Frontal cortex (tissue), 3 donors: ENCODE measurements at regions not wholly inside any gene's neighbourhood (a gene's known extent, or its start where the extent isn't known, plus 50 kb on each side); places are given as distances from the start of the nearest gene placed in this dataset.

ENCODE experiments used
- DNase-seq, 2 donors: peaks; one replicate each; pipeline ENCODE4 v3.0.0; 2012; ENCODE audit warnings: low spot score in 2 of 2
- FAIRE-seq: peaks from 2 replicates; lab custom pipeline; 2012; peaks lifted over from hg19 to GRCh38; lab: Jason Lieb, UNC
- donor health status: control.
- donor health status: control.
- donor health status: control.

DNA sequence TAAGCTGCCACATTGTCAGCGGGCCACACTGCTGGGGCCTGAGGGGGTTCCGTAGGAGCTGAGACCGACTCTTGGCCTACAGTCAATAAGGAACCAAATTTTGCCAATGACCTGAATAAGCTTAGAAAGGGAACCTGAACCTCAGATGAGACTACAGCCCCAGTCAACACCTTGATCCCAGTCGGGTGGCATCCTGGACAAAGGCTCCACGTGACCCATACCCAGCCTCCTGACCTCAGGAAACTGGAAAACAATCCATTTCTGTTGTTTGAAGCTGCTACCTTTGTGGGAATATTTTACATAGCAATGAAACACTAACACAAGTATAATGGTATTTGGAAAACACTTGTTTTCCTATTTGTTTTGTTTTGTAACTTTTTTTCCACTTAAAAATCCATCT, 179.9 kb upstream of the RALGAPA2 start:
- no peak for DNase-seq
- FAIRE-seq, result no peak

GRCh38 chr20:20890751-20891150, 178.3 kb upstream of the RALGAPA2 start:
- FAIRE-seq, result no peak

DNA sequence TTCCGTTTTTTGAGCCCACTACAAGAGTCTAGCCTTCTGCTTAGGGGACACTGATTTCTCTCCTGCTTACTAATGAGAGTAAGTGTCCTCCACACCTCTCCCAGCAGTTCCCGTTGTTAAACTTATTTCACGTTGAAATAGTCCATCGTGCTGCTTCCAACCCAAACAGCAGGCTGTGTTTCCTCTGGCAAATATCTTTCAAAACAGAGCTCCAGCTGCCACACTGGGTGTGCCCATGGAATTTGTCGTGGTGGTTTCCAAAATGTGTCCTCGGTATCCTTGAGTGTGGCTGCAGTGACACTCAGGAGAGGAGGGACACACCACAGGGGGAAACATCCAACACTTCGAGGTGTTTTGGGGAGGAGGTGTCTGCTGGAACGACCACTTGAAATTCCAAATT, 176.5 kb upstream of the RALGAPA2 start:
- FAIRE-seq (no peak), DNase-seq (no peak)

More at GRCh38 chr20:20890751-20891150, 178.3 kb upstream of the RALGAPA2 start:
- no peak for DNase-seq

- DNase-seq (no peak), FAIRE-seq (no peak)
Observed at GRCh38 chr20:20888266-20888656, 175.8 kb upstream of the RALGAPA2 start.

DNA sequence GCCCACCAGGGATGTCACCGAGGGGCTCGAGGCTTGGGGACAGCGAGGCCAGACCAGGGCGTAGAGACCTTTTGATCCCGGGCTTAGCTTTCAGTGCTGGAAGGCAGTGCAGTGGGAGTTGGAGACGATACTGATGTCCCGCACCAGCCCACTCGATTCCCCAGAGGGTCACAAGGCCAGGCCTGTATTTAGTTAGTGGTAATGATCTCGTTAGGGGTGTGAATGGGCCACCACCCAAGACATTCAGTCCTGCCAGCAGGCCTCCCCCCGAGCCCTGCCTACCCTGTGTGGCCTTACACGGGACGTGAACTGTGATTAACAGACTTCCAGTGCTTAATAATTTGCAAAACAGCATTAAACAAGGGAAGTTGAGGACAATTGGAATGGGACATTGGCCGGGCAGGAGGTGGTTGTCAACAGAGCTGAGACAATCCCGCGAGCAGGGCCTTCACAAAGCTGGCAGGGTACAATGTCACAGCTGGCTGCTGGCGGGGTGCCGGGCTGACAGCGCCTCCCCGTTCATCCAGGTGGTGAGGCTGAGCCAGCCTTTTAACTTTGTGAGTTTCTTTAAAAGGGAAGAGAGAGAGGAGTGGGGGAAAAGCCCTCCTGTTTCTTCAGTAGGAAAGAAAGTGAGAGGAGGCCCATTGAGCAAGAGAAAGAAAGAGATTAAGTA, 175.3 kb upstream of the RALGAPA2 start:
- no peak for DNase-seq
- no peak for FAIRE-seq

DNA sequence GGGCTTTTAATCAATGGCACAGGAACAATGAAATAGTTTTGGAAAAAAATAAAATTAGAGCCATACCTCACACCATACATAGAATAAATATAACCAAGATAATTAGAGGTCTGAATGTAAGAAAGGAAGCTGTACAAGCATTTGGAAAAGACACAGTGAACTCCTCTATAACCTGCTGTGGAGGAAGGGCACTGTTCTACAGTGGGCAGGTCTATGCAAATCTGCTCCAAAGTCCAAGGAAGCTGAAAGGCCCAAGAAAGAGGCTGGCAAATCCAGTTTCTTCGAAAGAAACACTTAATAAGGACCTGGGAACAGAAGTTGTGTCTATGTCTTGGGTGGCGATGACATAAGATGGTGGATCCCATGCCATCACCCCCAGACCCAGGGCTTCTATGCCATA, 169.4 kb upstream of the RALGAPA2 start:
- DNase-seq (no peak), FAIRE-seq (no peak)

DNA sequence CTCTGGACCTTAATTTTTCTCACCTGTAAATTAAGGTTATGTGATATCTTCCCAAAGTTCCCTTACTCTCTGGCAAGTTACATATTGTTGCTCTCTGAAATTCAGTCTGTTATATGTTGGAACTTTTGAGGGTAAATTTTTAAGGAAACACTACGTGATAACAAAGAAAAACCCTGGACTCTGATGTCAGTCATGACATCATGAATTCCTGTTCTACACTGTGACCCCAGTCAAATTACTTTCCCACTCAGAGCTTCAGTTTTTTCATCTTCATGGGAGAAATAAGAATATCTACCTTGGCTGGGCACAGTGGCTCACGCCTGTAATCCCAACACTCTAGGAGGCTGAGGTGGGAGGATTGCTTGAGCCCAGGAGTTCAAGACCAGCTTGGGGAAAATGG, 164.6 kb upstream of the RALGAPA2 start:
- no peak for DNase-seq
- no peak for FAIRE-seq

GRCh38 chr20:20875716-20876115, 163.3 kb upstream of the RALGAPA2 start:
- FAIRE-seq, result no peak
- DNase-seq, result no peak

DNA sequence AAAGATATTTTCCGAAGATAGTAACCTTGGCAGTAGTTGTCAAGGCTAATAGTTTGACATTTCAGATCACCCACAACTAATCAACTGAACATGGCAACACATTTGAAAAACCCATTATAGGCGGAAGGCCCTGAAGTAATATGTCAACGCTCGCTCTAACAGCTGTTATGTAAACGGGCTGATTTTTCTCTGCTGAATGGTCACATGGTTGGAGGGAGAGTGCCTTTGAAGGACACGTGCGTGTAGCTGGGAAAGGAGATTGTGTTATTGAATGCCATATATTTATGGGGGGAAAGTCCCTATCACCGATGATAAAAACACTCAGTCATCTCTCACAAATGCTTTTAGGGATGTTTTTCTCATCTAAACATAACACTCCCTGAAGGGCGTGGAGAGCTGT, 160.0 kb upstream of the RALGAPA2 start:
- DNase-seq (no peak), FAIRE-seq (no peak)

GRCh38 chr20:20869161-20869775, 156.8 kb upstream of the RALGAPA2 start:
- DNase-seq, result no peak

DNA sequence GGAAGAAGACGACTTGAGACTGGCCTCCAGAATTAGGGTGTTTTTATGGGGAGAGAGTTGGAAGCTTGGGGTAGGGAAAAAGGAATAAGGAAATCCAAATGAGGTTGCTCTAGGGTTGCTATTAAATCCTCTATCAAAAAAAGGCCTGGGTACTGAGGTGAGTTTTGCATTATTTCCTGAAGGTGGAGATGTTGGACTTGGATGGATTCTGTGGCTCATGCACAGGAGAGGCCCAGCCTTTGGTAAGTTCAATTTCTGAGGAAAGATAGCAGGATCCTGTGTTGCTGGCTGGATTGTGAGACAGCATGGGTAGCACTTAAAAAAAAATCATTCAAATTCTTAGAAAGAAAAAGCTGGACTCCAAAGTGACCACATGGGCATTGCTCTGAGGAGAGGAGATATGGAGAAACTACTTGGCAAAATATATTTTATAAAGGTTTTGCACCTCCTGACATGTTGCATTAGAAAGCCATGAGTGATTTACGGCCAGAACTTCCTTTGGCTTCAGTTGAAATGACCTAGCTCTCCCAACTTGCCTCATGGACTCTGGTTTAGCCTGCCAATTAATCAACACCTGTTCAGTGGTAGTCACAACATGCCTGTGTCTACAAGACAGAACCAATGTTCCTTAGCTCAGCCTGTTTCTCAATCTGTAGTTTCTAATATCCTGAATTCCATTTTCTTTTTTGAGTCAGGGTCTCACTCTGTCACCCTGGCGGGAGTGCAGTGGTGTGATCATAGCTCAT, 152.1 kb upstream of the RALGAPA2 start:
- FAIRE-seq (no peak), DNase-seq (peak in 1 of 2 donors; percentile 45)

More at GRCh38 chr20:20869161-20869775, 156.8 kb upstream of the RALGAPA2 start:
- FAIRE-seq, result no peak

- DNase-seq (peak; percentile 44 to 67), FAIRE-seq (peak; percentile 76)
Observed at GRCh38 chr20:20860078-20860806, 147.8 kb upstream of the RALGAPA2 start.

DNA sequence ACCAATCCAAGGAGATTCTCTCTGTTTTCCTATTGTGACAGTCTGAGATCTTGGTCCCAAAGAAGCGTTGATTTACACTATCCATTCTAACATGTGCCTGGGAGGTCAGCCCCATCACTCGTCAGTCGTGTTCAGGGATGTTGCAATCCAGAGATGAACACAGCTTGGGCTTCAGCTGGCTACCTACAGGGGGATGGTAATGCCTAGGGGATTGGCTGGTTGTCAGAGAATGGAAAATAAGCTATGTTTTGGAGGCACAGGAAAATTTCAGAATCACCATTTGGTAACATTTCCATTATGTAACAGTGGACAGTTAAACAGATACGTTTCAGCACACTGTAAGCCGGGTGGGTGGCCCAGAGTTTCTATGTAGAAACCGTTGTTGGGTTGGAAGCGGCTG, 147.1 kb upstream of the RALGAPA2 start:
- no peak for FAIRE-seq
- no peak for DNase-seq

DNA sequence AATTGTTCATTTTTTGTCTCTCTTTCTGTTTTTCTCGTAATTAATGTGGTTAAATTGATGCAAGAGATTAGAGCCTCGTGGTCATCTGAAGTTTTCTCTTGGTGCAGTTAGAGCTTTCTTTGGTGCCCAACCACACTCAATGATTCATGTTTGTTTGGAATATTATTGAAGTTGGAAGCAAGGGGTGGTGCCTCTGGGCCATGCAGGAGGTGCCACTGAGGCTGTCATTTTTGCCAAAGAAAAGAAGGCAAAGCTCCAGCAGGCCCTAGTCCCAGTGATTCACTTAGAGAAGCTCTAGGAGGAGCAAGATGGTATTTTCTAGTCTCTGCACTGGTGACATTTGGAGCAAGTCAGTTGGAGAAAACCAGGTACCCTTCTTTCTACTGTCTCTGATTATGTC, 144.5 kb upstream of the RALGAPA2 start:
- DNase-seq, result no peak
- no peak for FAIRE-seq

- DNase-seq (no peak), FAIRE-seq (no peak)
Observed at GRCh38 chr20:20856306-20856705, 143.9 kb upstream of the RALGAPA2 start.

GRCh38 chr20:20851385-20851784, 138.9 kb upstream of the RALGAPA2 start:
- DNase-seq (no peak), FAIRE-seq (no peak)

DNA sequence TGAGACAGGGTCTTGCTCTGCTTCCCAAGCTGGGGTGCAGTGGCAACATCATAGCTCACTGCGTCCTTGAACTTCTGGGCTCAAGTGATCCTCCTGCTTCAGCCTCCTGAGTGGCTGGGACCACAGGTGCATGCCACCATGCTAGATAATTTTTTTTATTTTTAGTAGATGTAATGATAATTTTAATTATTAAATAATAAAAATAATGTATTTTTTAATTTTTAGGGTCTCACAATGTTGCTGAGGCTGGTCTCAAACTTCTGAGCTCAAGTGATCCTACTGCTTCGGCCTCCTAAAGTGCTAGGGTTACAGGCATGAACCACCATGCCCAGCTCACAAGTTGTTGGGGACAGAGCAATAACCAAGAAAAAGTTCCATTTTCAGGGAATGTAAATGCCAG, 138.0 kb upstream of the RALGAPA2 start:
- DNase-seq (no peak), FAIRE-seq (no peak)

- peak; percentile 47 to 51 for DNase-seq
- no peak for FAIRE-seq
Observed at GRCh38 chr20:20849161-20849560, 136.7 kb upstream of the RALGAPA2 start.

DNA sequence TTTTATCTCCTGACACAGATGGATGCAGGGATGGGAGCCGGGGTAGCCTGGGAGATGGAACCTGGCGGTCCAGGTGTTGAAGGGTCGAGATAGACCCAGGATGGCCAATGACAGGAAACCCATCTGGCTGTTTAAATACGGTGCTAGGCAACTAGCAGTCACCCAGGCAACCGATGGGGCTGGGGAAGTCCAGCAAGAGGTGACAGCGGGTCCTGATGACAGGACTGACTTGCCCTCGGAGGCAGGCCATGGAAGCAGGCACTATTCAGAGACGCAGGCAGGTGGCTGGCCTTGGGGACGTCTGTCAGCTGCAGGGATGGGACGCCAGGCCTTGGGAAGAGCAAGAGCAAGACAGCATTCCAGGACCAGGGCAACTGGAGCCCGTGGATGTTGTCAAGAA, 135.4 kb upstream of the RALGAPA2 start:
- no peak for FAIRE-seq
- DNase-seq, result no peak

GRCh38 chr20:20843982-20844381, 131.5 kb upstream of the RALGAPA2 start:
- FAIRE-seq (no peak), DNase-seq (no peak)

DNA sequence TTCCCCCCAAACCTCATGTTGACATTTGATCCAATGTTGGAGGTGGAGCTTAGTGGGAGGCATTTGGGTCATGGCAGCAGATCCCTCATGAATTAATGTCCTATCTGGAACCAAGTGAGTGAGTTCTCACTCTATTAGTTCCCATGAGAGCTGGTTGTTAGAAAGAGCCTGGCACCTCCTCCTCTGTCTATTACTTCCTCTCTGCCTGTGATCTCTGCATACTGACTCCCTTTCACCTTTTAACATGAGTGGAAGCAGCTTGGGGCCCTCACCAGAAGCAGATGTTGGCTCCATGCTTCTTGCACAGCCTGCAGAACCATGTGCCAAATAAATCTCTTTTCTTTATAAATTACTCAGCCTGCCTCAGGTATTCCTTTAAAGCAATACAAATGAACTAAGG, 127.3 kb upstream of the RALGAPA2 start:
- DNase-seq, result no peak
- FAIRE-seq, result no peak
